ENCODE measurements at regions not wholly inside any gene's neighbourhood (a gene's known extent, or its start where the extent isn't known, plus 50 kb on each side); places are given as distances from the start of the nearest gene placed in this dataset.
A peak's percentile ranks its signal among the peaks of the same experiment; 100 is the strongest.

- H3K4me3 ChIP-seq (ENCODE audit: low read length in 2 of 2) = no peak overlapping the region
- H3K27me3 ChIP-seq (ENCODE audit: control insufficient read depth in 2 of 2, insufficient read depth in 1 of 2, low read length in 1 of 2) = no peaks in the 10 kb centered on the region
- H3K4me1 ChIP-seq (ENCODE audit: control insufficient read depth in 2 of 2, insufficient read depth in 2 of 2, low read length in 2 of 2) = no peaks in the 10 kb centered on the region
- no peaks in the 10 kb centered on the region for H3K9me3 ChIP-seq (ENCODE audit: control insufficient read depth in 2 of 2, insufficient read depth in 1 of 2, low read length in 1 of 2)
- no peak overlapping the region for H3K27ac ChIP-seq (ENCODE audit: low read depth in 1 of 2, low read length in 1 of 2)
- 90% methylated on average over 4 of the region's 4 CpGs for WGBS
- no peaks in the 10 kb centered on the region for H3K36me3 ChIP-seq (ENCODE audit: control insufficient read depth in 2 of 2, insufficient read depth in 2 of 2, low read length in 1 of 2)
- DNase-seq (ENCODE audit: low read depth in 6 of 9, low spot score in 9 of 9) = no peak
Observed at GRCh38 chr18:54100920-54101470, 123.5 kb downstream of the MBD2 start.

GRCh38 chr18:54100466-54100865 lies 124.0 kb downstream of the MBD2 start:
- Histone ChIP-seq H3K36me3 (ENCODE audit: control insufficient read depth in 2 of 2, insufficient read depth in 2 of 2, low read length in 1 of 2) (no peaks in the 10 kb centered on the region), H3K4me3 (ENCODE audit: low read length in 2 of 2) (no peak overlapping the region), H3K4me1 (ENCODE audit: control insufficient read depth in 2 of 2, insufficient read depth in 2 of 2, low read length in 2 of 2) (no peaks in the 10 kb centered on the region), H3K27me3 (ENCODE audit: control insufficient read depth in 2 of 2, insufficient read depth in 1 of 2, low read length in 1 of 2) (no peaks in the 10 kb centered on the region), H3K9me3 (ENCODE audit: control insufficient read depth in 2 of 2, insufficient read depth in 1 of 2, low read length in 1 of 2) (no peaks in the 10 kb centered on the region), H3K27ac (ENCODE audit: low read depth in 1 of 2, low read length in 1 of 2) (no peak overlapping the region)
- 96% methylated on average over 2 of the region's 2 CpGs for WGBS
- DNase-seq (ENCODE audit: low read depth in 6 of 9, low spot score in 9 of 9) = no peak

- WGBS = 97% methylated on average over 4 of the region's 4 CpGs
- Histone ChIP-seq H3K4me3 (ENCODE audit: low read length in 2 of 2) (no peak overlapping the region), H3K27me3 (ENCODE audit: control insufficient read depth in 2 of 2, insufficient read depth in 1 of 2, low read length in 1 of 2) (no peaks in the 10 kb centered on the region), H3K36me3 (ENCODE audit: control insufficient read depth in 2 of 2, insufficient read depth in 2 of 2, low read length in 1 of 2) (no peaks in the 10 kb centered on the region), H3K27ac (ENCODE audit: low read depth in 1 of 2, low read length in 1 of 2) (no peak overlapping the region), H3K9me3 (ENCODE audit: control insufficient read depth in 2 of 2, insufficient read depth in 1 of 2, low read length in 1 of 2) (no peaks in the 10 kb centered on the region), H3K4me1 (ENCODE audit: control insufficient read depth in 2 of 2, insufficient read depth in 2 of 2, low read length in 2 of 2) (no peaks in the 10 kb centered on the region)
- DNase-seq (ENCODE audit: low read depth in 6 of 9, low spot score in 9 of 9) = no peak
Observed at GRCh38 chr18:54094474-54094873, 130.0 kb downstream of the MBD2 start.

GRCh38 chr18:54090856-54091255 lies 133.6 kb downstream of the MBD2 start:
- no peaks in the 10 kb centered on the region for H3K9me3 ChIP-seq (ENCODE audit: control insufficient read depth in 2 of 2, insufficient read depth in 1 of 2, low read length in 1 of 2)
- H3K4me1 ChIP-seq (ENCODE audit: control insufficient read depth in 2 of 2, insufficient read depth in 2 of 2, low read length in 2 of 2) = no peaks in the 10 kb centered on the region

GRCh38 chr18:54089749-54090459 lies 134.6 kb downstream of the MBD2 start:
- no peak for DNase-seq (ENCODE audit: low read depth in 6 of 9, low spot score in 9 of 9)
- no peaks in the 10 kb centered on the region for H3K27me3 ChIP-seq (ENCODE audit: control insufficient read depth in 2 of 2, insufficient read depth in 1 of 2, low read length in 1 of 2)
- H3K9me3 ChIP-seq (ENCODE audit: control insufficient read depth in 2 of 2, insufficient read depth in 1 of 2, low read length in 1 of 2) = no peaks in the 10 kb centered on the region
- no peak overlapping the region for H3K27ac ChIP-seq (ENCODE audit: low read depth in 1 of 2, low read length in 1 of 2)
- no peaks in the 10 kb centered on the region for H3K4me1 ChIP-seq (ENCODE audit: control insufficient read depth in 2 of 2, insufficient read depth in 2 of 2, low read length in 2 of 2)
- no peak overlapping the region for H3K4me3 ChIP-seq (ENCODE audit: low read length in 2 of 2)
- WGBS = 68% methylated on average over 2 of the region's 2 CpGs
- H3K36me3 ChIP-seq (ENCODE audit: control insufficient read depth in 2 of 2, insufficient read depth in 2 of 2, low read length in 1 of 2) = no peaks in the 10 kb centered on the region

More at GRCh38 chr18:54090856-54091255, 133.6 kb downstream of the MBD2 start:
- Histone ChIP-seq H3K36me3 (ENCODE audit: control insufficient read depth in 2 of 2, insufficient read depth in 2 of 2, low read length in 1 of 2) (no peaks in the 10 kb centered on the region), H3K4me3 (ENCODE audit: low read length in 2 of 2) (no peak overlapping the region), H3K27me3 (ENCODE audit: control insufficient read depth in 2 of 2, insufficient read depth in 1 of 2, low read length in 1 of 2) (no peaks in the 10 kb centered on the region), H3K27ac (ENCODE audit: low read depth in 1 of 2, low read length in 1 of 2) (no peak overlapping the region)
- WGBS = 95% methylated on average over 2 of the region's 2 CpGs
- DNase-seq (ENCODE audit: low read depth in 6 of 9, low spot score in 9 of 9) = no peak

- WGBS = 88% methylated on average over 3 of the region's 3 CpGs
- no peaks in the 10 kb centered on the region for H3K4me1 ChIP-seq (ENCODE audit: control insufficient read depth in 2 of 2, insufficient read depth in 2 of 2, low read length in 2 of 2)
- H3K4me3 ChIP-seq (ENCODE audit: low read length in 2 of 2) = no peak overlapping the region
- no peaks in the 10 kb centered on the region for H3K9me3 ChIP-seq (ENCODE audit: control insufficient read depth in 2 of 2, insufficient read depth in 1 of 2, low read length in 1 of 2)
- H3K27ac ChIP-seq (ENCODE audit: low read depth in 1 of 2, low read length in 1 of 2) = no peak overlapping the region
- no peaks in the 10 kb centered on the region for H3K27me3 ChIP-seq (ENCODE audit: control insufficient read depth in 2 of 2, insufficient read depth in 1 of 2, low read length in 1 of 2)
- no peak for DNase-seq (ENCODE audit: low read depth in 6 of 9, low spot score in 9 of 9)
- H3K36me3 ChIP-seq (ENCODE audit: control insufficient read depth in 2 of 2, insufficient read depth in 2 of 2, low read length in 1 of 2) = no peaks in the 10 kb centered on the region
Observed at GRCh38 chr18:54086863-54087262, 137.6 kb downstream of the MBD2 start.

- 61% methylated on average over 8 of the region's 8 CpGs for WGBS
- H3K9me3 ChIP-seq (ENCODE audit: control insufficient read depth in 2 of 2, insufficient read depth in 1 of 2, low read length in 1 of 2) = no peaks in the 10 kb centered on the region
Observed at GRCh38 chr18:54086046-54086802, 138.2 kb downstream of the MBD2 start.

GRCh38 chr18:54080858-54081257 lies 143.6 kb downstream of the MBD2 start:
- no peaks in the 10 kb centered on the region for H3K36me3 ChIP-seq (ENCODE audit: control insufficient read depth in 2 of 2, insufficient read depth in 2 of 2, low read length in 1 of 2)
- no peaks in the 10 kb centered on the region for H3K27me3 ChIP-seq (ENCODE audit: control insufficient read depth in 2 of 2, insufficient read depth in 1 of 2, low read length in 1 of 2)
- H3K27ac ChIP-seq (ENCODE audit: low read depth in 1 of 2, low read length in 1 of 2) = no peak overlapping the region
- WGBS = 92% methylated on average over 2 of the region's 2 CpGs
- no peaks in the 10 kb centered on the region for H3K9me3 ChIP-seq (ENCODE audit: control insufficient read depth in 2 of 2, insufficient read depth in 1 of 2, low read length in 1 of 2)
- DNase-seq (ENCODE audit: low read depth in 6 of 9, low spot score in 9 of 9) = no peak
- H3K4me1 ChIP-seq (ENCODE audit: control insufficient read depth in 2 of 2, insufficient read depth in 2 of 2, low read length in 2 of 2) = no peaks in the 10 kb centered on the region
- no peak overlapping the region for H3K4me3 ChIP-seq (ENCODE audit: low read length in 2 of 2)

More at GRCh38 chr18:54086046-54086802, 138.2 kb downstream of the MBD2 start:
- H3K27ac ChIP-seq (ENCODE audit: low read depth in 1 of 2, low read length in 1 of 2) = no peak overlapping the region
- H3K4me3 ChIP-seq (ENCODE audit: low read length in 2 of 2) = no peak overlapping the region
- no peaks in the 10 kb centered on the region for H3K36me3 ChIP-seq (ENCODE audit: control insufficient read depth in 2 of 2, insufficient read depth in 2 of 2, low read length in 1 of 2)
- H3K4me1 ChIP-seq (ENCODE audit: control insufficient read depth in 2 of 2, insufficient read depth in 2 of 2, low read length in 2 of 2) = no peaks in the 10 kb centered on the region
- H3K27me3 ChIP-seq (ENCODE audit: control insufficient read depth in 2 of 2, insufficient read depth in 1 of 2, low read length in 1 of 2) = no peaks in the 10 kb centered on the region
- DNase-seq (ENCODE audit: low read depth in 6 of 9, low spot score in 9 of 9) = peak in 1 of 9 donors; percentile 18

- Histone ChIP-seq H3K27ac (ENCODE audit: low read depth in 1 of 2, low read length in 1 of 2) (no peak overlapping the region), H3K4me1 (ENCODE audit: control insufficient read depth in 2 of 2, insufficient read depth in 2 of 2, low read length in 2 of 2) (no peaks in the 10 kb centered on the region), H3K27me3 (ENCODE audit: control insufficient read depth in 2 of 2, insufficient read depth in 1 of 2, low read length in 1 of 2) (no peaks in the 10 kb centered on the region), H3K4me3 (ENCODE audit: low read length in 2 of 2) (no peak overlapping the region), H3K36me3 (ENCODE audit: control insufficient read depth in 2 of 2, insufficient read depth in 2 of 2, low read length in 1 of 2) (no peaks in the 10 kb centered on the region), H3K9me3 (ENCODE audit: control insufficient read depth in 2 of 2, insufficient read depth in 1 of 2, low read length in 1 of 2) (no peaks in the 10 kb centered on the region)
- WGBS = 92% methylated on average over 1 of the region's 1 CpG
- DNase-seq (ENCODE audit: low read depth in 6 of 9, low spot score in 9 of 9) = no peak
Observed at GRCh38 chr18:54076166-54076565, 148.3 kb downstream of the MBD2 start.

Data from thymus (tissue), 11 donors.